Heart right ventricle (tissue), 16 donors: ENCODE measurements at regions not wholly inside any gene's neighbourhood (a gene's known extent, or its start where the extent isn't known, plus 50 kb on each side); places are given as distances from the start of the nearest gene placed in this dataset.

Source experiments
- ATAC-seq, 8 donors: fragments of 200-7000 bp; cut with Tn5 transposase; one replicate each; pipeline ENCODE4 v1.9.1; 2020; ENCODE audit warnings: mild to moderate bottlenecking in 8 of 8, moderate library complexity in 8 of 8, moderate number of reproducible peaks in 1 of 8
- DNase-seq, 2 donors: peaks; one replicate each; pipeline ENCODE4 v3.0.0-alpha.2; 2020
- H3K27ac ChIP-seq, 10 donors: fragments of 200-600 bp; sonication (generic) in 2 of 10; one replicate each; pipeline versions ENCODE4 v1.5.0 to v1.8.0; 2020 to 2022; ENCODE audit warnings: mild to moderate bottlenecking in 3 of 10
- H3K27me3 ChIP-seq, 7 donors: fragments of 200-600 bp; one replicate each; pipeline ENCODE4 v1.8.0; 2021 to 2022; ENCODE audit warnings: mild to moderate bottlenecking in 2 of 7
- H3K36me3 ChIP-seq, 9 donors: fragments of 200-600 bp; sonication (generic) in 1 of 9; one replicate each; pipeline versions ENCODE4 v1.5.0 to v1.8.0; 2020 to 2022; ENCODE audit warnings: mild to moderate bottlenecking in 2 of 9
- H3K4me1 ChIP-seq, 9 donors: fragments of 200-600 bp; sonication (generic) in 1 of 9; one replicate each; pipeline versions ENCODE4 v1.5.0 to v1.8.0; 2020 to 2022; ENCODE audit warnings: mild to moderate bottlenecking in 4 of 9
- H3K4me3 ChIP-seq, 10 donors: fragments of 200-600 bp; sonication (generic) in 2 of 10; one replicate each; pipeline versions ENCODE4 v1.5.0 to v1.8.0; 2020 to 2022; ENCODE audit warnings: mild to moderate bottlenecking in 7 of 10, moderate library complexity in 2 of 10
- H3K9me3 ChIP-seq, 11 donors: fragments of 200-600 bp in 10 of 11; sonication (generic) in 2 of 11; one replicate each; pipeline versions ENCODE4 v1.5.0 to v1.8.0; 2013 to 2022; ENCODE audit warnings: mild to moderate bottlenecking in 2 of 11, control low read depth in 1 of 11, moderate library complexity in 1 of 11
- CTCF ChIP-seq, 9 donors: fragments of 200-600 bp; sonication (generic) in 2 of 9; IDR thresholded peaks; one replicate each; pipeline versions ENCODE4 v1.5.0 to v1.8.0; 2021 to 2022; ENCODE audit warnings: antibody characterized with exemption in 9 of 9, mild to moderate bottlenecking in 5 of 9, moderate library complexity in 1 of 9
- WGBS, 2 donors: extraction: QIAGEN DNeasy Blood & Tissue Kit; methylation state at CpG; one replicate each; pipeline ENCODE4 v1.1.7; 2013; ENCODE audit warnings: inconsistent platforms in 1 of 2; 5-methylcytosine and 5-hydroxymethylcytosine counted together
- intact Hi-C, 10 donors: fragments of 100-400 bp; cut with DNase I; formaldehyde crosslinking; loops; one replicate each; pipeline versions ENCODE4 v1.11.1 to v1.14.2; 2022
- donor health status: Arrhythmogenic right ventricular cardiomyopathy.
- donor health status: ischemic (EF 13 %, LVEDD 7.1; RV severe dilation, severe dysfunction).
- donor health status: healthy with polysubstance abuse.
- donor health status: DM: no; HTN: yes; CAD: no.
- donor health status: DM: no; HTN: no; CAD: no.
- donor health status: ischemic (EF 25% LVEDD 6.9; RV normal size, moderate dysfunction).
- donor health status: ischemic (EF 25% LVEDD 5.7; RV mildly dilated, moderate dysfunction).
- donor health status: healthy.
- donor health status: DM: yes; HTN: yes; CAD: no.
- donor health status: Ischemic cardiomyopathy.
- donor health status: ischemic (EF 35%, LVEDD 5.7; RV mildly dilated, moderate dysfunction).
- donor health status: nonischemic (EF 11% LVEDD 7.7; RV severe dilation, severe dysfunction).
- donor health status: DM: yes; HTN: yes; CAD: no.
- donor health status: PGD.
- donor health status: ischemic (EF 29% LVEDD 5.4; RV normal size, mild dysfunction).
- donor health status: nonischemic (EF 23%, LVEDD 6.1; RV moderate dilation, normal function).

GRCh38 chr6:125659887-125660286 lies 89.5 kb upstream of the HEY2 start:
- no peak for TF ChIP-seq CTCF (IDR thresholded peaks at IDR 0.05)
- H3K4me3 ChIP-seq: no peak overlapping the region
- 97% methylated on average over 1 of the region's 1 CpG for WGBS, 2 donors

GRCh38 chr6:125662296-125662695 lies 87.1 kb upstream of the HEY2 start:
- intact Hi-C loops: no loop called here
- Histone ChIP-seq H3K36me3 (no peaks in the 10 kb centered on the region), H3K27me3 (no peaks in the 10 kb centered on the region), H3K4me3 (no peak overlapping the region), H3K4me1 (peaks cover 0 to 13% (median 0%) of the 10 kb centered on the region in 9 donors), H3K27ac (no peak overlapping the region), H3K9me3 (no peaks in the 10 kb centered on the region)
- ATAC-seq: no peak
- DNase-seq: no peak
- no peak for TF ChIP-seq CTCF (IDR thresholded peaks at IDR 0.05)
- WGBS, 2 donors: 80 to 87% methylated on average over 4 of the region's 4 CpGs

More at GRCh38 chr6:125659887-125660286, 89.5 kb upstream of the HEY2 start:
- no peak for ATAC-seq
- Histone ChIP-seq H3K9me3 (no peaks in the 10 kb centered on the region), H3K27ac (no peak overlapping the region), H3K27me3 (no peaks in the 10 kb centered on the region), H3K4me1 (peaks cover 0 to 13% (median 0%) of the 10 kb centered on the region in 9 donors), H3K36me3 (no peaks in the 10 kb centered on the region)
- intact Hi-C loops: no loop called here
- DNase-seq: no peak

GRCh38 chr6:125665295-125665814 lies 84.1 kb upstream of the HEY2 start:
- WGBS, 2 donors: 48 to 54% methylated on average over 5 of the region's 5 CpGs
- DNase-seq (no peak), ATAC-seq (no peak)
- Histone ChIP-seq H3K4me3 (no peak overlapping the region), H3K36me3 (no peaks in the 10 kb centered on the region), H3K27ac (no peak overlapping the region), H3K9me3 (no peaks in the 10 kb centered on the region), H3K4me1 (peaks cover 0 to 5% (median 0%) of the 10 kb centered on the region in 9 donors), H3K27me3 (no peaks in the 10 kb centered on the region)
- TF ChIP-seq CTCF (IDR thresholded peaks at IDR 0.05): no peak
- intact Hi-C loops: no loop called here

DNA sequence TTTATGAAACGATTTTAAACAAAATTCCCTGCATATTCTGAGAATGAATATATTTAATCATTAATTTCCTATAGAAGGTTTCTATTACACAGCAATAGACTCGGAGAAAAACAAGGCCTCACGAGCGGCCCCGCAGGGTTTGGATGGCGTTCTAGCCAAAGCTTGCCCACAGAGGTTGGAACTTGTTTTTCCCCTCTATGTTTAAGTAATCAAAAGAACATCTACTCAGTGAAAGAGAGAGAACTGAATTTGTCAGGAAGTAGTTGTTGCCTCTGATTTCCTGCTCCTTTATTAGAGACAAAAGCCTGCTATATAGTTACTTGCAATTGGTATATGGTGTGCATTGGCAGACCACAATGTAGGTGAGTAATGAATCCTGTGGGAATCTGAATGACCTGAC lies 82.1 kb upstream of the HEY2 start:
- no peak for TF ChIP-seq CTCF (IDR thresholded peaks at IDR 0.05)
- Histone ChIP-seq H3K27me3 (no peaks in the 10 kb centered on the region), H3K27ac (no peak overlapping the region), H3K4me3 (no peak overlapping the region), H3K9me3 (no peaks in the 10 kb centered on the region), H3K36me3 (no peaks in the 10 kb centered on the region), H3K4me1 (peaks cover 0 to 15% (median 0%) of the 10 kb centered on the region in 9 donors)
- ATAC-seq (no peak), DNase-seq (no peak)
- intact Hi-C loops: no loop called here
- WGBS, 2 donors: 92 to 94% methylated on average over 6 of the region's 6 CpGs
